Thyroid gland (tissue), 4 donors: ENCODE measurements at regions not wholly inside any gene's neighbourhood (a gene's known extent, or its start where the extent isn't known, plus 50 kb on each side); places are given as distances from the start of the nearest gene placed in this dataset.
"Not testable (repeated sequence)": the region's sequence is repeated elsewhere in the genome, so short reads cannot be mapped to it uniquely, and the experiment has no call there.

ENCODE experiments used
- DNase-seq, 2 donors: peaks; one replicate each; pipeline ENCODE4 v3.0.0-alpha.2; 2019
- H3K27ac ChIP-seq, 3 donors: fragments of 200-600 bp; sonication (generic); 1 replicate in 2 of 3; 2 replicates in 1 of 3; pipeline ENCODE4 v1.5.1; 2016 to 2019; ENCODE audit warnings: mild to moderate bottlenecking in 1 of 3, moderate library complexity in 1 of 3
- H3K27me3 ChIP-seq: fragments of 200-600 bp; sonication (generic); one replicate; pipeline ENCODE4 v1.5.1; 2019
- H3K36me3 ChIP-seq, 2 donors: fragments of 200-600 bp; sonication (generic); one replicate each; pipeline ENCODE4 v1.5.1; 2016 to 2019
- H3K4me1 ChIP-seq, 2 donors: fragments of 200-600 bp; sonication (generic); one replicate each; pipeline ENCODE4 v1.5.1; 2017 to 2019
- H3K4me3 ChIP-seq, 3 donors: fragments of 200-600 bp; sonication (generic); replicated peaks in 1 of 3; 1 replicate in 2 of 3; 2 replicates in 1 of 3; pipeline ENCODE4 v1.5.1; 2016; ENCODE audit warnings: mild to moderate bottlenecking in 1 of 3
- H3K9me3 ChIP-seq: fragments of 200-600 bp; sonication (generic); one replicate; pipeline ENCODE4 v1.5.1; 2017
- POLR2A ChIP-seq, 2 donors: fragments of 450-650 bp; IDR thresholded peaks; one replicate each; pipeline ENCODE4 v1.6.1; 2017; ENCODE audit warnings: antibody characterized with exemption in 2 of 2, mild to moderate bottlenecking in 2 of 2, moderate library complexity in 1 of 2
- WGBS, 2 donors: methylation state at CpG; one replicate each; pipeline ENCODE4 v1.1.5; 2017; 5-methylcytosine and 5-hydroxymethylcytosine counted together
- intact Hi-C: fragments of 100-400 bp; cut with DNase I; formaldehyde crosslinking; loops from one replicate; pipeline ENCODE4 v1.15.1; 2023
- TF ChIP-seq, protein P1 (sequence below), 6 experiments: fragments of 200-600 bp in 3 of 6; fragments of 450-650 bp in 3 of 6; sonication (generic) in 3 of 6; IDR thresholded peaks; one replicate each; pipeline ENCODE4 v1.5.1; 2016 to 2019; ENCODE audit warnings: antibody characterized with exemption in 6 of 6, mild to moderate bottlenecking in 2 of 6, inconsistent platforms in 1 of 6, moderate library complexity in 1 of 6

DNA sequence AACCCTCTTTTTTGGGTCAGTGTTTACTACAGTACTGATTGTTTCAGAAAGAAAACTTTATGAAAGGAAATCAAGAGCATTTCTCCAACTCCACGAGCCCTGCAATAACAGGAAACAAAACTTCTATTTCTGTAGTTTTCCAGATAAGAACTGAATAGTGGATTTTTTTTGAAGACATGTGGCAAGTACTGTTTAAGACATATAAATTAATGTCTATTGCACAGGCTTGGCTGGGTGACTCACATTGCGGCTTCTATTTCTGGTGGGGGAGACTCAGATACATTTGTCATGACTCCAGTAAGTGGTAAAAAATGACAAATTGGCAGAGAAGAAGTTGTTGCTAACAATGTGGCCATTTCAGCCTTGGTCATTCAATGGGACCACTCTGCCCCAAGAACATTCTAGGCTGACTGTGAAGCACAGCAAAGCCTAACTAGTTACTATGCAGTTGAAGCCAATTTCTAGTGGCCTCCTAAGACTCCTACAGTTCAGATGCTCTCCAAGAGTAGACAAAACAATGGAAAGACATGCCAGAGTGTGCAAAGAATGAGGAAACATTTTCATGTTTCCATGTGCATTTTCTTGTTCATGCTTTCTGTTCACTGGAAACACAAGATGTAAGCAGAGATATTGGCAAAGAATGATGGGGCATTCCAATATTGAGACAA is 200.9 kb downstream of the EDN1 start:
- intact Hi-C loops: no loop called here
- TF ChIP-seq, protein P1, sequence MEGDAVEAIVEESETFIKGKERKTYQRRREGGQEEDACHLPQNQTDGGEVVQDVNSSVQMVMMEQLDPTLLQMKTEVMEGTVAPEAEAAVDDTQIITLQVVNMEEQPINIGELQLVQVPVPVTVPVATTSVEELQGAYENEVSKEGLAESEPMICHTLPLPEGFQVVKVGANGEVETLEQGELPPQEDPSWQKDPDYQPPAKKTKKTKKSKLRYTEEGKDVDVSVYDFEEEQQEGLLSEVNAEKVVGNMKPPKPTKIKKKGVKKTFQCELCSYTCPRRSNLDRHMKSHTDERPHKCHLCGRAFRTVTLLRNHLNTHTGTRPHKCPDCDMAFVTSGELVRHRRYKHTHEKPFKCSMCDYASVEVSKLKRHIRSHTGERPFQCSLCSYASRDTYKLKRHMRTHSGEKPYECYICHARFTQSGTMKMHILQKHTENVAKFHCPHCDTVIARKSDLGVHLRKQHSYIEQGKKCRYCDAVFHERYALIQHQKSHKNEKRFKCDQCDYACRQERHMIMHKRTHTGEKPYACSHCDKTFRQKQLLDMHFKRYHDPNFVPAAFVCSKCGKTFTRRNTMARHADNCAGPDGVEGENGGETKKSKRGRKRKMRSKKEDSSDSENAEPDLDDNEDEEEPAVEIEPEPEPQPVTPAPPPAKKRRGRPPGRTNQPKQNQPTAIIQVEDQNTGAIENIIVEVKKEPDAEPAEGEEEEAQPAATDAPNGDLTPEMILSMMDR (IDR thresholded peaks at IDR 0.05): no peak
- TF ChIP-seq POLR2A (IDR thresholded peaks at IDR 0.05): no peak
- Histone ChIP-seq H3K4me3 (no peak overlapping the region), H3K9me3 (no peaks in the 10 kb centered on the region), H3K4me1 (peaks cover 0 to 6% of the 10 kb centered on the region in 2 donors), H3K36me3 (no peaks in the 10 kb centered on the region), H3K27ac (no peak overlapping the region), H3K27me3 (no peaks in the 10 kb centered on the region)
- no peak for DNase-seq
- WGBS, 2 donors: 46 to 57% methylated on average over 2 of the region's 2 CpGs

DNA sequence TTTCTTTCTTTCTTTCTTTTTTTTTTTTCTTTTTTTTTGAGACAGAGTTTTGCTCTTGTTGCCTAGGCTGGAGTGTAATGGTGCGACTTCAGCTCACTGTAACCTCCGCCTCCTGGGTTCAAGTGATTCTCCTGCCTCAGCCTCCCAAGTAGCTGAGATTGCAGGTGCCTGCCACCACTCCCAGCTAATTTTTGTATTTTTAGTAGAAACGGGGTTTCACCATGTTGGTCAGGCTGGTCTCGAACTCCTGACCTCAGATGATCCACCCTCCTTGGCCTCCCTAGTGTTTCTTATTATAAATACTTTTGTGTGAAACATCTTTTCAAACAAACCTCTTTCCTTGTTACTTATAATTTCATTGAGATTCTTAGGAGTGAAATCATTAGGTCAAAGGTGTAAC is 202.8 kb downstream of the EDN1 start:
- 92 to 93% methylated on average over 4 of the region's 4 CpGs for WGBS, 2 donors
- intact Hi-C loops, H3K27ac ChIP-seq, H3K4me3 ChIP-seq, DNase-seq, H3K27me3 ChIP-seq, H3K9me3 ChIP-seq, H3K36me3 ChIP-seq, H3K4me1 ChIP-seq: not testable (repeated sequence)

DNA sequence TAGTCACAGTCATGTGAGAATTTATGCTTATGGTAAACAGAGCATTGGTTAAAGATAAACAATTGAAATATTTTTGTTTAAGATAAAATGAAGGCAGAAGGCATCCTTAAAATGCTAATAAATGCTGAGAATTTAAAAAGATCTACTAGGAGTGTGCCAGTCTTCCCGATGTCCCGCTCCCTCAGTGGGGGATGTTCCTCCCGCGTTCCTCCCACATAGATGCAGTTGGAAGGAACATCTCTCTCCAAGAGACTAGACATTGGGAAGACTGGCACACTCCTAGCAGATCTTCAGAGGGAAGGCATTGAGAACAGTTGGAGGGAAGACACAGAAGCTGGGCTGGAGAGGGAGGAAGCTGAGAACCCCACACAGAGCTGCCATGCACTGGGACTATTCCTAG is 203.3 kb downstream of the EDN1 start:
- WGBS, 2 donors: 97 to 100% methylated on average over 4 of the region's 4 CpGs

DNA sequence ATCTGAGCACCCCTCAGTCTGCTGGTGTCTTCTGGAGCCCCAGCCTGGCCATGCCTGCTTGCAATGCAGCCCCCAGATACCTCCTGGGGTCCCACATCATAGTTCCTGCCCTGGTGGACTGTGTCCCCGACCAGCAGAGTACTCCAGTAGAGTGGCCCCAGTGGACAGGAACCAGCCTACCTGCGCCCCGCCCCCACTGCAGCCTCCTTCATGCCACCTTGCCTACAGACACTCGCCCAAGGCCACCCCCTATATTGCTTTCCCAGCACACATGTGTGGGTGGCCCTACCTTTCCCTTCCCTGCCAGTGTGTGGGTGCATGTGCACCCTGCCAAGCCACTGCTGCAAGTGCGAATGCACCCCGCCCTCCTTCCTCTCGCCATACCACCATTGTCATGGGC is 204.0 kb downstream of the EDN1 start:
- Histone ChIP-seq H3K4me1 (peaks cover 0 to 6% of the 10 kb centered on the region in 2 donors), H3K36me3 (no peaks in the 10 kb centered on the region), H3K27me3 (no peaks in the 10 kb centered on the region), H3K27ac (no peak overlapping the region), H3K9me3 (no peaks in the 10 kb centered on the region), H3K4me3 (no peak overlapping the region)
- TF ChIP-seq POLR2A (IDR thresholded peaks at IDR 0.05): no peak
- TF ChIP-seq, protein P1 (IDR thresholded peaks at IDR 0.05): no peak
- WGBS, 2 donors: 95 to 96% methylated on average over 7 of the region's 7 CpGs
- intact Hi-C loops: no loop called here
- DNase-seq: no peak

More for the DNA sequence above, 203.3 kb downstream of the EDN1 start:
- Histone ChIP-seq H3K4me1 (peaks cover 0 to 6% of the 10 kb centered on the region in 2 donors), H3K27me3 (no peaks in the 10 kb centered on the region), H3K36me3 (no peaks in the 10 kb centered on the region), H3K9me3 (no peaks in the 10 kb centered on the region), H3K4me3 (no peak overlapping the region), H3K27ac (no peak overlapping the region)
- TF ChIP-seq, protein P1 (IDR thresholded peaks at IDR 0.05): no peak
- TF ChIP-seq POLR2A (IDR thresholded peaks at IDR 0.05): no peak
- intact Hi-C loops: no loop called here
- DNase-seq: no peak

DNA sequence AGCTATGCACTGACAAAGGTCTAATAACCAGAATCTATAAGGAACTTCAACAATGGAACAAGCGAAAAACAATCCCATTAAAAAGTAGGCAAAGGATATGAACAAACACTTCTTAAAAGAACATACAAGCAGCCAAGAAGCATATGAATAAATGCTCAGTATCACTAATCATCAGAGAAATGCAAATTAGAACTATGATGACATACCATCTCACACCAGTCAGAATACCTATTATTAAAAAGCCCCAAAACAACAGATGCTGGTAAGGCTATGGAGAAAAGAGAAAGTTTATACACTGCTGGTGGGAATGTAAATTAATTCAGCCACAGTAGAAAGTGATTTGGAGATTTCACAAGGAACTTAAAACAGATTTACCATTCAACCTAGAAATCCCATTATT is 211.8 kb downstream of the EDN1 start:
- DNase-seq: no peak
- Histone ChIP-seq H3K4me1 (no peaks in the 10 kb centered on the region), H3K27ac (no peak overlapping the region), H3K4me3 (no peak overlapping the region), H3K36me3 (no peaks in the 10 kb centered on the region), H3K27me3 (no peaks in the 10 kb centered on the region), H3K9me3 (no peaks in the 10 kb centered on the region)
- intact Hi-C loops: no loop called here
- 98 to 100% methylated on average over 1 of the region's 1 CpG for WGBS, 2 donors
- no peak for TF ChIP-seq POLR2A (IDR thresholded peaks at IDR 0.05)
- TF ChIP-seq, protein P1 (IDR thresholded peaks at IDR 0.05): no peak
